PFSK-1 (cell line): ENCODE measurements at regions not wholly inside any gene's neighbourhood (a gene's known extent, or its start where the extent isn't known, plus 50 kb on each side); places are given as distances from the start of the nearest gene placed in this dataset.

Source experiments
- FOXP2 ChIP-seq: optimal IDR thresholded peaks from 2 replicates; pipeline ENCODE3; 2011; ENCODE audit warnings: borderline replicate concordance, control low read depth, inconsistent platforms; ENCODE audit not compliant: insufficient read depth; ENCODE audit errors: extremely low read length, extremely low read depth
- POLR2AphosphoS5 ChIP-seq: IDR thresholded peaks from 2 replicates; pipeline ENCODE4 v1.6.1; 2012; ENCODE audit warnings: low read depth, mild to moderate bottlenecking, control low read depth, low read length, moderate library complexity
- REST ChIP-seq, 2 experiments: IDR thresholded peaks; 2 replicates each; pipeline versions ENCODE4 v1.6.1 to v1.8.0; 2011 to 2012; ENCODE audit warnings: low read depth in 2 of 2, low read length in 2 of 2, control low read depth in 1 of 2, inconsistent platforms in 1 of 2, mild to moderate bottlenecking in 1 of 2, moderate library complexity in 1 of 2; ENCODE audit not compliant: insufficient read depth in 1 of 2
- SIN3A ChIP-seq: IDR thresholded peaks from 2 replicates; pipeline ENCODE4 v1.6.1; 2012; ENCODE audit warnings: mild to moderate bottlenecking, low read length, moderate library complexity, borderline replicate concordance; ENCODE audit not compliant: insufficient read depth
- TAF1 ChIP-seq: IDR thresholded peaks from 2 replicates; pipeline ENCODE4 v1.6.1; 2012; ENCODE audit warnings: low read length, control low read depth, borderline replicate concordance; ENCODE audit not compliant: insufficient read depth

GRCh38 chr11:98100689-98101088 is 920.1 kb upstream of the CNTN5 start:
- TF ChIP-seq POLR2AphosphoS5: no peak
- TF ChIP-seq SIN3A: no peak
- no peak for TF ChIP-seq REST (IDR thresholded peaks at IDR 0.05; ENCODE audit: insufficient read depth in 1 of 2, low read depth in 2 of 2, low read length in 2 of 2)
- TF ChIP-seq TAF1: no peak
- no peak for TF ChIP-seq FOXP2

DNA sequence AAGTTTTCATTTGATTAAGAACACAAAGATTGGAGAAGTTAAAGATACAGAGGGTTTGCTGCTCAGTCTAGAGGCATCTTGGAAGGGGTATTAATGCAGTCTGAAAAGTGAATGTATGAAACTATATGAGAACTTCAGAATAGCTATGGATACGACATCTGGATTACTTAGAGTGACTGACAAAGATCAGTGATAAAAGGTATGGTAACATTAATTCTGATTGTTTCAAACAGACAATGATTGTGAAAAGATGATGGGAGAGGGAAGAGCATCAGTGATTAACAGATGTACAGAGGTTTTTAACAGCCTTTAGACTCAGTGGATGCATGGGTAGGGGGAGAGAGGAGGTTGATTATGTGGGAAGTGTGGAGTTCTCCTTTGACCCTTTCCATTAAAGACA is 919.4 kb upstream of the CNTN5 start:
- TF ChIP-seq FOXP2: no peak
- no peak for TF ChIP-seq SIN3A

GRCh38 chr11:98104249-98104648 is 916.5 kb upstream of the CNTN5 start:
- no peak for TF ChIP-seq TAF1
- no peak for TF ChIP-seq FOXP2
- TF ChIP-seq SIN3A: no peak
- no peak for TF ChIP-seq POLR2AphosphoS5
- TF ChIP-seq REST (IDR thresholded peaks at IDR 0.05; ENCODE audit: insufficient read depth in 1 of 2, low read depth in 2 of 2, low read length in 2 of 2): no peak

- TF ChIP-seq SIN3A: no peak
- no peak for TF ChIP-seq REST (IDR thresholded peaks at IDR 0.05; ENCODE audit: insufficient read depth in 1 of 2, low read depth in 2 of 2, low read length in 2 of 2)
Observed at GRCh38 chr11:98107736-98108135, 913.0 kb upstream of the CNTN5 start.

DNA sequence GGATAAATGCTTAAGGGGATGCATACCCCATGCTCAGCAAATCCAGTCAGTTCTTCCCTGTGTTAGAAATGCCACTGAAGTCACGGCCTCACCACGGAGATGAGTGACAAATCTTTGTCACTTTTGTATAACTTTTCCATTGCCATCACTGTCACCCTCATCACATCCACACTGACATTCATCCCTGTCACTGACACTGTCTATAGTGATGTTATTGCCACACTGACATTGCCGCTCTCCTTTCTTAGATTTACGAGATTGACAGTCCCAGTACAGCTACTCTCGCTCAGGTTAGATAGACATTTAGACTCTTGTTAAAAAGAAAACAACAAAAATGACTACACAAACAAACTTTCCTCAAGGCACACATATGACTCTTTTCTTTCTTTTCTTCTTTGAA is 910.7 kb upstream of the CNTN5 start:
- TF ChIP-seq SIN3A: no peak
- no peak for TF ChIP-seq POLR2AphosphoS5
- no peak for TF ChIP-seq REST (IDR thresholded peaks at IDR 0.05; ENCODE audit: insufficient read depth in 1 of 2, low read depth in 2 of 2, low read length in 2 of 2)
- no peak for TF ChIP-seq FOXP2
- no peak for TF ChIP-seq TAF1

GRCh38 chr11:98115873-98116272 is 904.9 kb upstream of the CNTN5 start:
- TF ChIP-seq REST (IDR thresholded peaks at IDR 0.05; ENCODE audit: insufficient read depth in 1 of 2, low read depth in 2 of 2, low read length in 2 of 2) (no peak), TAF1 (no peak), POLR2AphosphoS5 (no peak), FOXP2 (no peak), SIN3A (no peak)
